HG03342 (cell line): ENCODE measurements at regions not wholly inside any gene's neighbourhood (a gene's known extent, or its start where the extent isn't known, plus 50 kb on each side); places are given as distances from the start of the nearest gene placed in this dataset.

Source experiments
- ATAC-seq: cut with Tn5 transposase; IDR thresholded peaks from one replicate; pipeline ENCODE4 v1.9.1; 2021; ENCODE audit warnings: mild to moderate bottlenecking, moderate library complexity; ENCODE audit not compliant: unreplicated experiment

DNA sequence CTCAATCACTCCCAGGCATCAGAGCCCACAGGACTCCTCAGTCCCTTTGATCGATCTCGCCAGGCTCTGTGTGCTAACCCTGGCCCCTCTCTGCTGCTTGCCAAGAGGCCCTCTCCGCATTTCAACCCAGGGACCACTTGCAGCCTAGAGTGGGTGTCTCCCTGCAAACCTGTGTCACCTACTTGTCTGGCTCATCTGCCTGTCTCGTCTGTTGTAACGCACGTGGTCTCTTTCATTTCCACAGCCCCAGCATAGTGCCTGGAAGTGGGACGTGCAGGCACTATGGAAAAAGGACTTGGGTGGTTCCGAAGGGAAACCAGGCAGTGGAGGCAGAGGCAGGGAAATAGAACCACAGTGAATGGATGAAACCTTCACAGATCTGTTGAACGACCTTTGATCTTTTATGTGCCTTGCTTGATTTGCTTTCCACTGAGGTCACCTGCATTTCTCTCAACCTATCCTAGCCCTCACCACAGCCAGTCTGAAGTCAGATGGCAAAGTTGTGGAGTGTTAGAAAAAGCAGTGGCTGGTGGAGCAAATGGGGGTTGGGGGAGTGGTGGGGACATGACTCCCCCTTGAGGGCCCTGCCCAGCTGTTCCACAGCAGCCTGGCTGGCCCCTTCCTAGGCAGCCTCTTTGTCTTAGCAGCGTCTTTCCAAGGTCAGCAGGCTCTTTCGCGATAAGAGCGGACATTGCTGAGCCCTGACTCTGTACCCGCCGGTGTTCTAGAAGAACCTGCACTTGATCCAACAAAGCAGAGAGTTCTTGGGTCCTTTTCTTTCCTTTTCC lies 55.8 kb upstream of the TAGAP start:
- no peak for ATAC-seq

DNA sequence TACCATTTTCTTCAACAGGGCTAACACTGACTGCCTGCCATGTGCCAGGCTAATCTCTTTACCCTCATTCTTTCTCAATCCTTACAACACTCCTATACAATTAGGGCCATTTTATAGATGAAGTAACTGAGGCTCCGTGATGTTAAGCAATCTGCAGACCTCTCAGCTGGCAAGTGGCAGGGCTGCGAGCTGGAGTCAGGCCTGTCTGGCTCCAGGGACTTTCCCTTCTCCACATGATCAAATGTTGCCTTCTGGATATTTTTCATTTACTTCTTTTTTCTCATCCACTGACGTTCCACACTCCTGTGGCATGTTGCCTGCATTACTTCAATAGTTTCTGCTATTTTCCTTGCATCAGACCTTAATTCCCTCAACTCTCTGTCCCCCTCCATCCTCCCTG lies 55.2 kb upstream of the TAGAP start:
- no peak for ATAC-seq

DNA sequence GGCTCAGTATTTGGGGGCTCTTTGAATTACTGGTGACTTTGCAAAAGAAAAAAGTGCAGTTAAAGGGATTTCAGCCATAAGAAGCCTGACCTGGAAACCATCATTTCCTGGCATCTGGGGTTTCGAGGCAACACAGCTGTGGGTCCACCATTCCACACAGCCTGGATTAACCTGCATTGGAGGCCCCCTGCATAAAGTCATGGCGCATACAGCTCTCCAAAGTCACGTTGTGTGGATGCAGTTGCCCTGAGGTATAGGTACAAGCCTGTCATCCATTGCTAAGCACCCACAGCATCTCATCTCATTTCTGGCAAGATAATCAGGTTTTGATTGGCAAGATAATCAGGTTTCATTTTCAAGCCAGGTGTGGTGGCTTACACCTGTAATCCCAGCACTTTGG lies 54.5 kb upstream of the TAGAP start:
- ATAC-seq = no peak

DNA sequence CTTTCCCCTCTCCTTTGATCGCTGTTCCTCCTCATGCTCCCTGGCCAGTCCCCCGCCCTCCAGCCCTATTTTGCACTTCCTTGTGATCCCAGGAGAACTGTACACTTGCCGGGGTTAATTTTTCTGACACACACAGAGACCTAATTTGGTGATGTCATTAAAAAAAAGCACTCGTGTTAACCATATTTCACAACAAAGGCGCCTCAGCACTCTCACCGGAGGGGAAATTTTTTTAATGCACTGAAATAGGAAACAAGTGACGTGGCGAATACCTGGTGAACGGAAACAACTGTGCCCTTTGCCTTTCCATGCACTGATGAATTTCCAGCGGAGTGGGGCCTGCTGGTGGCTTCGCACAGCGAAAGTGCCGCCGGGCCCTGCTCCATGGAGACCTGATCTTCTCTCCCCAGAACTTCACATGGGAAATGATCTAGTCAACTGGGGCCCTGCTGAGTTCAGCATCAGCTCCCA lies 53.9 kb upstream of the TAGAP start:
- ATAC-seq = no peak

DNA sequence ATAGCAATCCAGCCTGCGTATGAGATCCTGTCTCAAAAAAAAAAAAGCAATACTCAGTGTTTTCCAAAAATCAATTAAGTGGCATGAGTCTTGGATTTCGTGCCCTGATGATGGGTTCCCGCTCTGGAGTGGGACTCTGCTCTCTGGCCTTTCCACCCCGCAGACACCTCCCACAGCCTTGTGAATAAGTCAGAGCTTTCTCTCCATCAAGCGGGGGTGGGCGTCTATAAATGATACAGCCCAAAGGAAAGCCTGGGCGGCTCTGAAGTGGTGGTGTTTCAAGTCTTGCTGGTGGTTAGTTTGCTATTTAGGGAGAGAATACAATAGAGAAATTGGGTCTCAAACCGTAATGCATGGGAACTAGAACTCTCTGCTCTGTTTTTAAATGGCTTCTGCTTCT lies 52.5 kb upstream of the TAGAP start:
- no peak for ATAC-seq

DNA sequence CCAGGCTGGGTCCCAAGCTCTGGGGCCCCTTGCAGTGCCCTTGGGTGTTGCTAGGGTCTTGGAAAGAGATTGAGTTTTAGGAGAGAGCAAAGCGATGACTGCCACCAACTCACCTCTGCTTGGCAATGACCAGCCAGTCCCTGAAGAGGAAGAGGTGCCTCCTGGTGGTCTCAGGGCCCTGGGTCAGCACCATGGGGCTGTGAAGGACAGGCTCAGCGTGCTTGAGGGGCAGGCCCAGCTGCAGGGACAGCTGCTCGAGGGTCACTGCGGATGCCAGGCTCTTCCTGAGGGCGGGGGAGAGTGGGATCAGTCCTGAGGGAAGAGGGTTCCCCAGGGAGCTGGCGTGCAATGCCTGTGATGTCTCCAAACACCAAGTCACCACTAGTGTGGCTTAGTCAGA lies 50.8 kb upstream of the TAGAP start:
- no peak for ATAC-seq

- no peak for ATAC-seq
These were observed 49.9 kb upstream of the TAGAP start for GRCh38 chr6:159094444-159095252.
